Fibroblast of the aortic adventitia (primary cell): ENCODE measurements at regions not wholly inside any gene's neighbourhood (a gene's known extent, or its start where the extent isn't known, plus 50 kb on each side); places are given as distances from the start of the nearest gene placed in this dataset.
A peak's percentile ranks its signal among the peaks of the same experiment; 100 is the strongest.

Source experiments
- DNase-seq: peaks from one replicate; pipeline ENCODE4 v3.0.0-alpha.2; 2010; ENCODE audit warnings: low read depth
- H3K4me3 ChIP-seq: 2 replicates; pipeline ENCODE4 v1.5.1; 2011; ENCODE audit warnings: low read depth, mild to moderate bottlenecking, control low read depth, low read length, moderate library complexity
- TF ChIP-seq, protein P1 (sequence below): IDR thresholded peaks from 2 replicates; pipeline ENCODE4 v1.5.1; 2011; ENCODE audit warnings: mild to moderate bottlenecking, low read length, control low read depth, inconsistent platforms; ENCODE audit not compliant: insufficient read depth

DNA sequence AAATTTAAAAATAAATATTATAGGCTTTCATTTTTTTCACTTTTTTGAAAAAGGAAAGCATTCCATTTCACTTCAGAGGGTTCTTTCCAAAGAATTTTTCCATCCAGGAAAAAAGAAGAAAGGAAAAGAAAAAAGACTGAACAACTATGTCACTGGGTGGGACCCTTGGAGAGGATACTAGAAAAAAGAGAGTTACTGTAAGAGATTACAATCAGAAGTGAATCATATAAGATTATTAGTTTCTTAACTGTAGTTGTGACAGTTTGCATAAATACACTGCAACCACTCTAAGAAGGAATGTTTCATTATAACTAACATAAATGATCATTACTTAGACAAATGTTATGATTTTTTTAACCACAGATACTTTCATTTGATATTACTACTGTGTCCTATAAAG lies 87.8 kb downstream of the KLF12 start:
- no peak overlapping the region for H3K4me3 ChIP-seq
- TF ChIP-seq, protein P1, sequence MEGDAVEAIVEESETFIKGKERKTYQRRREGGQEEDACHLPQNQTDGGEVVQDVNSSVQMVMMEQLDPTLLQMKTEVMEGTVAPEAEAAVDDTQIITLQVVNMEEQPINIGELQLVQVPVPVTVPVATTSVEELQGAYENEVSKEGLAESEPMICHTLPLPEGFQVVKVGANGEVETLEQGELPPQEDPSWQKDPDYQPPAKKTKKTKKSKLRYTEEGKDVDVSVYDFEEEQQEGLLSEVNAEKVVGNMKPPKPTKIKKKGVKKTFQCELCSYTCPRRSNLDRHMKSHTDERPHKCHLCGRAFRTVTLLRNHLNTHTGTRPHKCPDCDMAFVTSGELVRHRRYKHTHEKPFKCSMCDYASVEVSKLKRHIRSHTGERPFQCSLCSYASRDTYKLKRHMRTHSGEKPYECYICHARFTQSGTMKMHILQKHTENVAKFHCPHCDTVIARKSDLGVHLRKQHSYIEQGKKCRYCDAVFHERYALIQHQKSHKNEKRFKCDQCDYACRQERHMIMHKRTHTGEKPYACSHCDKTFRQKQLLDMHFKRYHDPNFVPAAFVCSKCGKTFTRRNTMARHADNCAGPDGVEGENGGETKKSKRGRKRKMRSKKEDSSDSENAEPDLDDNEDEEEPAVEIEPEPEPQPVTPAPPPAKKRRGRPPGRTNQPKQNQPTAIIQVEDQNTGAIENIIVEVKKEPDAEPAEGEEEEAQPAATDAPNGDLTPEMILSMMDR = no peak
- DNase-seq = peak; percentile 53

DNA sequence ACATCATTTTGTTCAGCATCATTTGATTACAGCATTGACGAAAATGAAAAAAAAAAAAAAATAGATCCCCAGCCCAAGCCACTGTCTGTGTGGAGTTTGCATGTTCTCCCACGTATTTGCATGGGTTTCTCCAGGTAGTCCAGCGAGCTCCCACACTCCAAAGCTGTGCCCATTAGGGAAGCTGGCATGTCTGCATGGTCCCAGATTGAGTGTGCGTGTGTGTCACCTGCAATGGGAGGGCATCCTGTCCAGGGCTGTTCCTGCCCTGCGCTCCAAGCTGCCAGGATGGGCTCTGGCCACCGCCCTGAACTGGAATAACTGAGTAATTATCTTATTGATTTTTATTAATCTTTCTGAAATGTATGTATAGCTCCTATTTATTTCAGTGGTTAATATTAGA lies 88.6 kb downstream of the KLF12 start:
- TF ChIP-seq, protein P1 = no peak
- no peak for DNase-seq
- H3K4me3 ChIP-seq = no peak overlapping the region

DNA sequence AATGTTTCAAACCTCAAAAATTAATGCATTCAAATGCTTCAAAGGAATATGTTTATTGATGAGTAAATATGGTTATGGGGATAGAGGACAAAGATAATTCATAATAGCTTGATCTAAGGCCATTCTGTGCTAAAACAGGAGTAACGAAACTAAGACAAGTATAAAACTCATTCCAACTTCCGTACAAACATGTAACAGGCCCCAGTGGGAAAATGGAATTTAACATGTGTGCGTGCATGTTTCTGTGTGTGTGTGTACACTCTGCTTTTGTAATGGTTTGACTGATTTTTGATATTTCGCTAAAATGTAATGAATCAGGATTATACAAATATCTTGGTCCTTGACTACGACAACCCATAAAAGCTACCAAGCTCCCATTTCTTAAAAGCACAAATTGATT lies 91.0 kb downstream of the KLF12 start:
- TF ChIP-seq, protein P1 = no peak
- no peak for DNase-seq
- no peak overlapping the region for H3K4me3 ChIP-seq

DNA sequence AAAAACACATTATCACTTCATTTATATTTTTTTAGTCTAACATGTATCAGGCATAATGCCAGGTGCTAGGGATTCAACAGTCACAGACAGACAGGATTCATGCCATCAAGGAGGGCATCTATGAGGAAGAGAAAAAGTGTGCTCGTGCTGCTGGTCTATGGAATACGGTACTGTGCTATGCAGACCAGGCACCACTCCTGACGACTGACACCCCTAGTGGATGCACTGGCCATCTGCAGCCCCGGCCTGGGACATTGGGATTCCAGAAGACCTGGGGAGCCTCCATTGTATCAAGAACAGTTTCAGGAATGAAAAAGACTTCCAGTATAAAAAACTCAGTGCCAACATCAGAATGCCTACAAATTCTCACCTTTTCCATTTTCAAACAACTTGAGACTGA lies 94.0 kb downstream of the KLF12 start:
- H3K4me3 ChIP-seq = no peak overlapping the region
- DNase-seq = peak; percentile 17
- TF ChIP-seq, protein P1 = peak; percentile 45

DNA sequence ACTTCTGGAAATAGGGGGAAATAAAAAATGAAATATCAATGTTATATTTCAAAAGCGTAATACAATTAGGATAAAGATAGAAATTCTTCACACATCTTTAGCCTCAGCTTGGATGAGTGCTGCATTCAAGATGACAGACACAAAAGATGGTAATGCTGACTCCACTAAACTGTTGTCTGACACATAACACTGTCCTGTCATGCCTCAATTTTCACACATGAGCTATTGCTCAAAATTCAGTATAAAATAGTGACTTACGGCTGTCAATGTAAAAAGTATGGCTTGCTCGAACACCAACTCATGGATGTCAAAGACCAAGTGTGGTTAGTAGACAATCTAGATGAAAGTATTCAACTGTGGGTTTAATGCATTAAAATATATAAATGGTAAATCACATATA lies 94.5 kb downstream of the KLF12 start:
- H3K4me3 ChIP-seq = no peak overlapping the region
- TF ChIP-seq, protein P1 = no peak

DNA sequence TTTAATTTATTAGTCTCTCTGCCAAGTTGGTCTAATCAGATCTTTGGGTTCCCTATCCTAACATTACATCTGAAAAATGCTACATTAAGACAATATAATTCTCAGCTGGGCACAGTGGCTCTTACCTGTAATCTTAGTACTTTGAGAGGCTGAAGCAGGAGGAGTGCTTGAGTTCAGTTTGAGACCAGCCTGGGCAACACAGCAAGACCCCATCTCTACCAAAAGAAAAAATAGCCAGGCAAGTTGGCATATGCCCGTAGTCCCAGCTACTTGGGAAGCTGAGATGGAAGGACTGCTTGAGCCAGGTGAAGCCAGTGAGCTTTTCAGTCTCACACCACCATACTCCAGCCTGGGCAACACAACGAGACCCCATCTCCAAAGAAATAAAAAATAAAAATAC lies 95.0 kb downstream of the KLF12 start:
- no peak overlapping the region for H3K4me3 ChIP-seq
- TF ChIP-seq, protein P1 = no peak
- no peak for DNase-seq

More for the DNA sequence above, 94.5 kb downstream of the KLF12 start:
- DNase-seq = no peak

DNA sequence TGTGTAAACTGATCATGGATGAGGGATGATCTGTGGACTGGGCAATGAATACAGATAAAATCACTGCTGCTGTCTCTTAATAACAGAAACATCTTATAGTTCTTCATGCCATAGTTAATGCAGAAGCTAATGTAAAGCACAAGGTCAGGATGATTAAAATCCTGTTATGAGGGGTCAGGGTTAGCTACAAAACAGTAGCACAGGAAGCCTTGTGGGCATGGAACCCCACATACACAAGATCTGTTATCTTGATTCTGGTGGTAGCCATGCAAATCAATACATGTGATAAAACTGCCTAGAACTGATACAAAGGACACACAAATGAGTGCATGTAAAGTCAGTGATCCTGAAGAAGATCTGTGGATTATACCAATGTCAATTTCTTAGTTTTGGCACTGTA lies 96.4 kb downstream of the KLF12 start:
- H3K4me3 ChIP-seq = no peak overlapping the region
- DNase-seq = no peak
- TF ChIP-seq, protein P1 = no peak
